ENCODE measurements at regions not wholly inside any gene's neighbourhood (a gene's known extent, or its start where the extent isn't known, plus 50 kb on each side); places are given as distances from the start of the nearest gene placed in this dataset.

DNA sequence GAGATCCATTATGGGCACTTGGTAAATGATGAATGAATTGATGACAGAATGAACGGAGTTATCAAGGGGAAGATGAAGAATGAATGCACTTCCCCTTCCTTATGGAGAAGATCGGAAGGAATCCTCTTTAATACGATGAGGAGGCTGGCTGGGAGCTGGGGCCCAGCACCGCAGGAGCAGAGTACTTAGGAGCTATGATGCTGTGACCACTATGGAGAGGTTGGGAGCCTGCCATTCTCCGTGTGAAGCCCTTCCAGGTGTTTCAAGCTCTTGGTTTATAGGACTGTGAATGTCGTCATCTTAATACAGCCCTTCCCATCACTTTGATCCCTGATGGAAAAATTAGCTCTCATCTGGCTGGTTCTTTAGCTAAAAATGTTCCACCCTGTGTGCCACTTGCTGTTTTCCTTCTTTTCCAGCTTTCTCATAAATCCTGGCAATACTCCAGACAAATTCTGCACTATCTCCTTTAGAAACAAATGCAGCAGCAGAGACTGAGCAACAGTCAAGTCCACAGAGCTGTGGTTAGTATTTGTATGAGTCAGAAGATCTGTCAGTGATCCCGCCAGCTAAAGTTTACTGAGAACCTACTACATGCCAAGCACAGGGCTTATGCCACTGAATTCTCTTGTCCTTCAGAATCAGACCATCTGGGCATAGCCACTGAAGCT lies 263.1 kb upstream of the CRY1 start:
- no peak overlapping the region for H3K4me3 ChIP-seq (replicated peaks in 1 of 4; ENCODE audit: control extremely low read depth in 1 of 4, insufficient read depth in 1 of 4, low read depth in 3 of 4, low read length in 4 of 4)
- H3K27me3 ChIP-seq (ENCODE audit: control insufficient read depth, insufficient read depth, low read length) = no peaks in the 10 kb centered on the region
- H3K36me3 ChIP-seq (ENCODE audit: control insufficient read depth, insufficient read depth, low read length) = no peaks in the 10 kb centered on the region
- H3K27ac ChIP-seq (ENCODE audit: insufficient read depth, low read length) = no peak overlapping the region
- peaks cover 6% of the 10 kb centered on the region for H3K4me1 ChIP-seq (ENCODE audit: control insufficient read depth, extremely low read depth, insufficient read depth, low read length)
- no peaks in the 10 kb centered on the region for H4K20me1 ChIP-seq (ENCODE audit: control insufficient read depth, extremely low read depth, insufficient read depth, low read length)
- no peak for TF ChIP-seq EZH2 (IDR thresholded peaks at IDR 0.05; ENCODE audit: low read length, missing control alignments)
- no peak for TF ChIP-seq CTCF (conservative IDR thresholded peaks at IDR 0.05 in 1 of 2, IDR thresholded peaks at IDR 0.05 in 1 of 2; ENCODE audit: low read depth in 1 of 2, low read length in 2 of 2)
- H3K9me3 ChIP-seq (ENCODE audit: control insufficient read depth, insufficient read depth, low read depth, low read length) = no peaks in the 10 kb centered on the region
- H2AFZ ChIP-seq (ENCODE audit: low read length) = no peak overlapping the region
- H3K4me2 ChIP-seq (ENCODE audit: extremely low read depth, insufficient read depth, low read length) = peak overlapping the region; percentile 35
- H3K79me2 ChIP-seq (ENCODE audit: control insufficient read depth, insufficient read depth, low read length) = no peaks in the 10 kb centered on the region
- DNase-seq (ENCODE audit: low read depth in 2 of 2) = peak; percentile 70 to 92
- H3K9ac ChIP-seq (ENCODE audit: insufficient read depth, low read length) = no peak overlapping the region

DNA sequence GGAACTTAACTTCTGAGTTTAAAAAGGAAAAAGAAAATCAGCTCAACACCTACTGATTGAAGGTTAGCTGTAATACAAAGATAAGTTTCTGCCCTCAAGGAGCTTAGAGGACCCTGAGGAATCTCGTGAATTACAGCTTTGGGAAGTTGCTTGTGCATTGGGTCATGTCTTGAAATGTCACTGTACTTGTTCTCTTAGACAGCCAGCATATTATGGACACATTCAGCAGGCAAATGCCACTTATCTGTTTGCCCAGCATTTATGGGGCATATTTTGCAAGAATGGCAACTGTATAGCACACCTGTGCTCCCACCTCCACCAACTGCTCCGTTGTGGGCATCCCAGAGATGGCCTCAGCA lies 263.6 kb upstream of the CRY1 start:
- no peak overlapping the region for H3K4me3 ChIP-seq (replicated peaks in 1 of 4; ENCODE audit: control extremely low read depth in 1 of 4, insufficient read depth in 1 of 4, low read depth in 3 of 4, low read length in 4 of 4)
- TF ChIP-seq EZH2 (IDR thresholded peaks at IDR 0.05; ENCODE audit: low read length, missing control alignments) (no peak), CTCF (conservative IDR thresholded peaks at IDR 0.05 in 1 of 2, IDR thresholded peaks at IDR 0.05 in 1 of 2; ENCODE audit: low read depth in 1 of 2, low read length in 2 of 2) (no peak)

DNA sequence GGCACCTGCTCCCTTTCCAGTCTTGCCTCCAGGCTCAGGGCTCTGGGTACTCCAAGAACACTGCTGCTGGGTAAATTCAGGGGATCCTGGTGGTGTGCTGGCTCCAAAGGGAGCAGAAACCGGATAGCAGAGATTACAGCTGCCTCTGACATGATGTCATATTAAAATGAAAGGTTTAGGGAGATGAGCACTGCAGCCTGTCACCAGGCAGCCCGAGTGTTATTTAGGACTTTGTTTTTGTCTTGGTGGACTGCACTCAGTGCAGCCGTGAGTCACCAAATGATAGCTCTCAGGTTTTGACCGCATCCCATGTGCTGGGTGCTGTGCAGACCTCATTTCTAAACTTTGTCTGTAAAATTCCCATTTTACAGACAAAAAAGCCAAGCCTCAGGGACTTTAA lies 266.0 kb upstream of the CRY1 start:
- no peak overlapping the region for H3K4me2 ChIP-seq (ENCODE audit: extremely low read depth, insufficient read depth, low read length)
- no peak for TF ChIP-seq CTCF (conservative IDR thresholded peaks at IDR 0.05 in 1 of 2, IDR thresholded peaks at IDR 0.05 in 1 of 2; ENCODE audit: low read depth in 1 of 2, low read length in 2 of 2)
- TF ChIP-seq EZH2 (IDR thresholded peaks at IDR 0.05; ENCODE audit: low read length, missing control alignments) = no peak
- no peaks in the 10 kb centered on the region for H3K36me3 ChIP-seq (ENCODE audit: control insufficient read depth, insufficient read depth, low read length)
- no peaks in the 10 kb centered on the region for H4K20me1 ChIP-seq (ENCODE audit: control insufficient read depth, extremely low read depth, insufficient read depth, low read length)
- DNase-seq (ENCODE audit: low read depth in 2 of 2) = peak in 1 of 2 donors; percentile 74
- H3K27me3 ChIP-seq (ENCODE audit: control insufficient read depth, insufficient read depth, low read length) = no peaks in the 10 kb centered on the region
- H3K9ac ChIP-seq (ENCODE audit: insufficient read depth, low read length) = no peak overlapping the region
- H2AFZ ChIP-seq (ENCODE audit: low read length) = no peak overlapping the region
- peaks cover 6% of the 10 kb centered on the region for H3K4me1 ChIP-seq (ENCODE audit: control insufficient read depth, extremely low read depth, insufficient read depth, low read length)
- no peaks in the 10 kb centered on the region for H3K79me2 ChIP-seq (ENCODE audit: control insufficient read depth, insufficient read depth, low read length)
- H3K27ac ChIP-seq (ENCODE audit: insufficient read depth, low read length) = no peak overlapping the region
- H3K9me3 ChIP-seq (ENCODE audit: control insufficient read depth, insufficient read depth, low read depth, low read length) = no peaks in the 10 kb centered on the region
- no peak overlapping the region for H3K4me3 ChIP-seq (replicated peaks in 1 of 4; ENCODE audit: control extremely low read depth in 1 of 4, insufficient read depth in 1 of 4, low read depth in 3 of 4, low read length in 4 of 4)

More for the DNA sequence above, 263.6 kb upstream of the CRY1 start:
- Histone ChIP-seq H2AFZ (ENCODE audit: low read length) (no peak overlapping the region), H4K20me1 (ENCODE audit: control insufficient read depth, extremely low read depth, insufficient read depth, low read length) (no peaks in the 10 kb centered on the region), H3K27me3 (ENCODE audit: control insufficient read depth, insufficient read depth, low read length) (no peaks in the 10 kb centered on the region), H3K36me3 (ENCODE audit: control insufficient read depth, insufficient read depth, low read length) (no peaks in the 10 kb centered on the region), H3K9ac (ENCODE audit: insufficient read depth, low read length) (no peak overlapping the region), H3K4me1 (ENCODE audit: control insufficient read depth, extremely low read depth, insufficient read depth, low read length) (peaks cover 6% of the 10 kb centered on the region), H3K79me2 (ENCODE audit: control insufficient read depth, insufficient read depth, low read length) (no peaks in the 10 kb centered on the region), H3K9me3 (ENCODE audit: control insufficient read depth, insufficient read depth, low read depth, low read length) (no peaks in the 10 kb centered on the region), H3K4me2 (ENCODE audit: extremely low read depth, insufficient read depth, low read length) (no peak overlapping the region), H3K27ac (ENCODE audit: insufficient read depth, low read length) (no peak overlapping the region)
- no peak for DNase-seq (ENCODE audit: low read depth in 2 of 2)

Data from fibroblast of lung (primary cell).